Small intestine (tissue), 7 donors: ENCODE measurements at regions not wholly inside any gene's neighbourhood (a gene's known extent, or its start where the extent isn't known, plus 50 kb on each side); places are given as distances from the start of the nearest gene placed in this dataset.
"Not testable (repeated sequence)": the region's sequence is repeated elsewhere in the genome, so short reads cannot be mapped to it uniquely, and the experiment has no call there.

Source experiments
- DNase-seq, 2 donors: peaks; one replicate each; pipeline versions ENCODE4 v3.0.0 to v3.0.0-alpha.2; 2013
- FAIRE-seq: peaks from 2 replicates; lab custom pipeline; 2012; peaks lifted over from hg19 to GRCh38; lab: Jason Lieb, UNC
- H3K27ac ChIP-seq, 3 donors: one replicate each; pipeline ENCODE4 v1.5.1; 2013; ENCODE audit warnings: low read length in 2 of 3, mild to moderate bottlenecking in 2 of 3, control low read depth in 1 of 3, inconsistent platforms in 1 of 3, low read depth in 1 of 3, moderate library complexity in 1 of 3
- H3K27me3 ChIP-seq, 3 donors: one replicate each; pipeline ENCODE4 v1.6.1; 2013; ENCODE audit warnings: low read length in 3 of 3, inconsistent platforms in 1 of 3; ENCODE audit not compliant: control insufficient read depth in 3 of 3, insufficient read depth in 3 of 3
- H3K36me3 ChIP-seq, 3 donors: one replicate each; pipeline ENCODE4 v1.6.1; 2013; ENCODE audit warnings: low read length in 3 of 3, inconsistent platforms in 1 of 3, low read depth in 1 of 3, mild to moderate bottlenecking in 1 of 3, moderate library complexity in 1 of 3; ENCODE audit not compliant: control insufficient read depth in 3 of 3, insufficient read depth in 2 of 3
- H3K4me1 ChIP-seq, 3 donors: one replicate each; pipeline ENCODE4 v1.6.1; 2013; ENCODE audit warnings: low read length in 2 of 3, inconsistent platforms in 1 of 3, low read depth in 1 of 3, mild to moderate bottlenecking in 1 of 3, moderate library complexity in 1 of 3; ENCODE audit not compliant: control insufficient read depth in 3 of 3, insufficient read depth in 2 of 3
- H3K4me3 ChIP-seq, 3 donors: one replicate each; pipeline ENCODE4 v1.5.1; 2013; ENCODE audit warnings: low read length in 3 of 3, control low read depth in 1 of 3, inconsistent platforms in 1 of 3, low read depth in 1 of 3, mild to moderate bottlenecking in 1 of 3, moderate library complexity in 1 of 3
- H3K9me3 ChIP-seq, 2 donors: one replicate each; pipeline ENCODE4 v1.6.1; 2013; ENCODE audit warnings: low read depth in 1 of 2, low read length in 1 of 2; ENCODE audit not compliant: control insufficient read depth in 2 of 2, insufficient read depth in 1 of 2
- WGBS, 3 donors: extraction: QIAGEN DNeasy Blood & Tissue Kit; methylation state at CpG; one replicate each; pipeline ENCODE4 v1.1.7; 2013; 5-methylcytosine and 5-hydroxymethylcytosine counted together
- donor health status: healthy with polysubstance abuse.
- donor health status: control.
- donor health status: control.
- donor health status: Bipolar disorder and iron deficiency.
- donor health status: healthy.

DNA sequence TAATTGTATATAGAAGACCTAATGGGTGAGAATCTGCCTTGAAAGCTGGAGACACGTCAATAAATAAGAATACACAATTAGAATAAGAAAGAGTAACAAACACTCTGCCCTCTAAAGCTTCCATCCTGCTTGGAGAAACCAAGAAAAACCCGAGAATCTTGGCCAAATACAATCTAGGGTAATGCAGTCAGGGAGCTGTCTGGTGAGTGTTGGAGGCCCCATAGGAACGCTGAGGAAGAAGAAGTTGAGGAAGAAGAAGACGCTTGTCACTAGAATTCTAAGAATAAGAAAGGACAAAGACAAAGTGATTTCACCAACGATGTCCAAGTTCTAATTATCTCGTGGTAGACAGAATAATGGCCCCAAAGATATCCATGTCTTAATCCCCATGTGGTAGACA is 4485.9 kb upstream of the OR11H1 start:
- 36 to 48% (median 45%) methylated on average over 6 of the region's 6 CpGs for WGBS, 3 donors
- Histone ChIP-seq H3K9me3 (peaks cover 2 to 28% of the 10 kb centered on the region in 2 donors), H3K4me3 (no peak overlapping the region), H3K36me3 (no peaks in the 10 kb centered on the region), H3K27ac (no peak overlapping the region), H3K27me3 (no peaks in the 10 kb centered on the region), H3K4me1 (no peaks in the 10 kb centered on the region)
- no peak for DNase-seq
- FAIRE-seq = no peak

DNA sequence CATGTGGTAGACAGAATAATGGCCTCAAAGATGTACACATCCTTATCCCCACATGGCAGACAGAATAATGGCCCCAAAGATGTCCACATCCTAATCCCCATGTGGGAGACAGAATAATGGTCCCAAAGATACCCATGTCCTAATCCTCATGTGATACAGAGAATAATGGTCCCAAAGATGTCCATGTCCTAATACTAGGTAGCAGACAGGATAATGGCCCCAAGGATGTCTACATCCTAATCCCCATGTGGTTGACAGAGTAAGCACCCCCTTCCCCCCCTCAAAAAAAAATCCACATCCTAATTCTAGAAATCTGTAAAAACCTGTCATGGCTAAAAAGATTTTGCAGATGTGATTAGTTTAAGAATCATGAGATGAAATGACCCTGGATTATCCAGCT is 4484.7 kb upstream of the OR11H1 start:
- H3K27me3 ChIP-seq, H3K4me1 ChIP-seq, FAIRE-seq, H3K27ac ChIP-seq, DNase-seq, H3K4me3 ChIP-seq, H3K36me3 ChIP-seq: not testable (repeated sequence)
- H3K9me3 ChIP-seq = peaks cover 2 to 19% of the 10 kb centered on the region in 2 donors

DNA sequence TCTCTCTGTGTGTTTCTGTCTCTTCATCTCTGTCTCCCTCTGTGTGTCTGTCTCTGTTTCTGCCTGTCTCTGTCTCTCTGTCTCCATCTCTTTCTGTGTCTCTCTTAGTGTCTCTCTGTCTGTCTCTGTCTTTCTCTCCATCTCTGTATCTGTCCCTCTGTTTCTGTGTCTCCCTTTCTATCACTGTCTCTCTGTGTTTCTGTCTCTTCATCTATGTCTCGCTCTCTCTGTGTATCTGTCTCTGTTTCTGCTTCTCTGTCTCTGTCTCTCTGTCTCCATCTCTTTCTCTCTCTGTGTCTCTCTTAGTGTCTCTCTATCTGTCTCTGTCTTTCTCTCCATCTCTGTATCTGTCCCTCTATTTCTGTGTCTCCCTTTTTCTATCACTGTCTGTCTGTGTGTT is 4479.1 kb upstream of the OR11H1 start:
- H3K4me3 ChIP-seq, H3K36me3 ChIP-seq, H3K27ac ChIP-seq, H3K4me1 ChIP-seq, H3K27me3 ChIP-seq, DNase-seq, FAIRE-seq: not testable (repeated sequence)
- H3K9me3 ChIP-seq = peaks cover under 1 to 16% of the 10 kb centered on the region in 2 donors
- 70 to 81% (median 75%) methylated on average over 1 of the region's 1 CpG for WGBS, 3 donors

DNA sequence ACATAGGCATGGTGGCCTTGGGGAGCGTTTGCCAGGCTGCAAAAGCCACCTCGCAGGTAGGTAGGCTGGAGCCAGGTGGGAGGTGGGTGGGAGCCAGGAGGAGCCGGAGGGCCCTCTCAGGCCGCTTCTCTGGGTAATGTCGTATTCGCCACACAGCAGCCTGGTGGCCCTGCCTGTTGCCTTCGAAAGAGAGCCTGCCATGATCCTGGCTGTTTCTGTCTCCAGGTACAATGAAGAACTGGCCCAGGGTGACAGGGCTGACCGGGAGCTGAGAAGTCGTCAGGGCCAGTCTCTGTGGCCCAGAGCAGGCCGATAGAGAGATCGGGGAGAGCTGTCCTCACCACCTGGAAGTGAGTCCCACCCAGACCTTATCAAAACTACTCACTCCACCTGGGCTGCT is 4477.8 kb upstream of the OR11H1 start:
- not testable (repeated sequence) for FAIRE-seq, H3K27me3 ChIP-seq, H3K36me3 ChIP-seq, H3K4me1 ChIP-seq, H3K4me3 ChIP-seq, DNase-seq, H3K27ac ChIP-seq
- H3K9me3 ChIP-seq = peaks cover 3 to 27% of the 10 kb centered on the region in 2 donors
- 73 to 82% (median 80%) methylated on average over 10 to 11 of the region's 11 CpGs for WGBS, 3 donors

DNA sequence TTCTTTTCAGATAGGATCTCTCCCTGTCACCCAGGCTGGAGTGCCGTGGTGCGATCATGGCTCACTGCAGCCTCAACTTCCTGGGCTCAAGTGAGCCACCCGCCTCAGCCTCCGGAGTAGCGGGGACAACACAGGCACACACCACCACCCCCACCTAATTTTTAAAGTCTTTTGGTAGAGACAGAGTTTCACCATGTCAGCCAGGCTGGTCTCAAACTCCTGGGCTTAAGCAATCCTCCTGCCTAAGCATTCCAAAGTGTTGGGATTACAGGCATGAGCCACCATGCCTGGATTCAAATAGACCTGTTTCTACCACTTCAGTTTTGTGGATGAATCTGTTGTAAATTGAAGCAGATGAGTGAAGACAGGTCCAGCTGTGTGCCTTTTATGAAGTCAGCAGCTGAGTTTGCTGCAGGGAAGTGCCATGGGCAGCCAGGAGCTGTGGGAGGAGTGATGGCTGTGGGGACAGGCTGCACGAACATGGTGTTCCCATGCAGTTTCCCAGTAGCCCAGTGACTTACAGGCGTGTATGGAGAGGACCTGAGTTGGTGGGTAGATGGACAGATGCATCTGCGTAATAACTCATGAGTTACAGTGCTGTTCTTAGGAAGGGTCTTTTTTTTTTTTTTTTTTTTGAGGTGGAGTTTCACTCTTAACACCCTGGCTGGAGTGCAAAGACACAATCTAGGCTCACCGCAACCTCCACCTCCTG is 4476.4 kb upstream of the OR11H1 start:
- not testable (repeated sequence) for H3K27me3 ChIP-seq, H3K27ac ChIP-seq, DNase-seq, H3K36me3 ChIP-seq, H3K4me3 ChIP-seq, H3K4me1 ChIP-seq, FAIRE-seq
- WGBS, 3 donors = 62 to 68% (median 67%) methylated on average over 7 of the region's 9 CpGs
- H3K9me3 ChIP-seq = peaks cover 9 to 40% of the 10 kb centered on the region in 2 donors

DNA sequence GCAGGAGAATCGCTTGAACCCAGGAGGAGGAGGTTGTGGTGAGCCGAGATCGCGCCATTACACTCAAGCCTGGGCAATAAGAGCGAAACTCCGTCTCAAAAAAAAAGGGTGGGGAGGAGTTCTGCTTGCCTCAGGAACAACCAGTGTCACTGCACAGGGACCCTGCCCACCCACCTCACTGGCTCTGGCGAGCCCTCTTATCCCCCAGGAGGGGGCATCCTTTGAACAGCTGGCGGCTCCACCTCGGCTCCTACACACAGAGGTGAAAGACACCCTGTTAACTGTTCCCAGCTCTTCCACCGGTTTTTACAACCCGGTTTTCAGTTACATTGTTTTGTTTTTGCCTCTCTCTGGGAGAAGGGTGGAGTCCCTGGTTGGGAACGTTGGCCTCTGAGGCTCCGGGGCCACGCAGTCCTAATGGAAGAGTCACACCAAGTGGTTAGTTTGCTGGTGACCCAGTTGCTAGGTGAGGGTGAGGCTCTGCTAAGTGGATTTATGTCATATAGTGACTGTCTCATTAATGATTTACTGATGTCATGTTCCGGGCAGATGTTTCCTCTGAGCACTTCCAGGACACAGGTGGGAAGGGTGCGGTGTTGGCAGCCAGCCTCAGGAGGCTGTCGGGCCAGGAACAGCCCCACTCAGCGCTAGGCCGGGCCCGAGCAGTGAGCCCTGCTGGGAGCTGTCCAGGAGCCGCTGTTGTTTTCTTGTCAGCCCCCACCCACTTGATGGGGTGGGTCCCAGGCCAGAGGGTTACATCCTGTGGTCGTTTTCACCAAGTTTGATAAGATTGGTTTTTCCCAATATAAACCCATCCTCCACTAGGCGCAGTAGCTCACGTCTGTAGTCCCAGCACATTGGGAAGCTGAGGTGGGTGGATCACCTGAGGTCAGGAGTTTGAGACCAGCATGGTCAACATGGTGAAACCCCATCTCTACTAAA is 4474.3 kb upstream of the OR11H1 start:
- not testable (repeated sequence) for FAIRE-seq, H3K4me1 ChIP-seq, H3K36me3 ChIP-seq, H3K4me3 ChIP-seq, DNase-seq, H3K27ac ChIP-seq, H3K27me3 ChIP-seq
- H3K9me3 ChIP-seq = peaks cover 11 to 56% of the 10 kb centered on the region in 2 donors
- 65 to 69% (median 69%) methylated on average over 24 of the region's 24 CpGs for WGBS, 3 donors

DNA sequence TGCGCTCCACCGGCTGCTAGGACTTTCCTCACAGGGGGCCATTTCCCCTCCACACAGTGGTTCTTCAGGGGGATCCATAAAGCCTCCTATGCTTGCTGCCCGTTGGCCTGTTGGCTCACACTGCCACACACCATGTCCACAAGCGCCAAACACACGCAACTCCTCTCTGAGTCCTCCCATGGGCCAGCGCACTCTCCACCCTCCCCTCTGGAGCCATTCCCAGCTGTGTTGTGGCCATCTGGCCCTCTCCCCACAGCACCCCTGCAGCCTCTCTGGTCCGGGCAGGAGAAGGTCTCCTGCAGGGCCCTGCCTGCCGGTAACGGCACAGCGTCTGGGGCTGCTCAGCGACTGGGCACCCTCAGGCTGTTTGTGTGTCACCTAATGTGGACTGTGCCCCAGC is 4473.3 kb upstream of the OR11H1 start:
- H3K27ac ChIP-seq, FAIRE-seq, DNase-seq, H3K27me3 ChIP-seq, H3K4me1 ChIP-seq, H3K36me3 ChIP-seq, H3K4me3 ChIP-seq: not testable (repeated sequence)
- WGBS, 3 donors = 70 to 76% (median 74%) methylated on average over 11 of the region's 11 CpGs
- peaks cover 11 to 57% of the 10 kb centered on the region in 2 donors for H3K9me3 ChIP-seq

DNA sequence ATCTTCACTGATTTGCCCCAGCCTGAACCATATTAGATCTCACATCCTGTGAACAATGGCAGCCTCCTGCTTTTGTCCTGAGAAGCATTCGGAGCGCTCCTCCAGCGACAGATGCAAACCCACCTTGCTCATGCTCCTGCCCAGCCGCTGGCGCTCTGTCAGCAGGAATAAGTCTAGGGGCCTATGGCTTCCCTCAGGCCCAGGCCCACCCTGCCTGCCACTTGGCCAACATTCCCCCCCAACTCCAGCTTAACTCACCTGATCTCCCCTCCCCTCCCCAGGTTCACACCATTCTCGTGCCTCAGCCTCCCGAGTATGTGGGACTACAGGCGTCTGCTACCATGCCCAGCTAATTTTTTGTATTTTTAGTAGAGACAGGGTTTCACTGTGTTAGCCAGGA is 4472.8 kb upstream of the OR11H1 start:
- not testable (repeated sequence) for H3K27ac ChIP-seq, DNase-seq, H3K4me3 ChIP-seq, H3K4me1 ChIP-seq, H3K36me3 ChIP-seq, FAIRE-seq, H3K27me3 ChIP-seq
- peaks cover 11 to 57% of the 10 kb centered on the region in 2 donors for H3K9me3 ChIP-seq
- WGBS, 3 donors = 80 to 86% (median 85%) methylated on average over 8 of the region's 8 CpGs
